ENCODE measurements at regions not wholly inside any gene's neighbourhood (a gene's known extent, or its start where the extent isn't known, plus 50 kb on each side); places are given as distances from the start of the nearest gene placed in this dataset.

DNA sequence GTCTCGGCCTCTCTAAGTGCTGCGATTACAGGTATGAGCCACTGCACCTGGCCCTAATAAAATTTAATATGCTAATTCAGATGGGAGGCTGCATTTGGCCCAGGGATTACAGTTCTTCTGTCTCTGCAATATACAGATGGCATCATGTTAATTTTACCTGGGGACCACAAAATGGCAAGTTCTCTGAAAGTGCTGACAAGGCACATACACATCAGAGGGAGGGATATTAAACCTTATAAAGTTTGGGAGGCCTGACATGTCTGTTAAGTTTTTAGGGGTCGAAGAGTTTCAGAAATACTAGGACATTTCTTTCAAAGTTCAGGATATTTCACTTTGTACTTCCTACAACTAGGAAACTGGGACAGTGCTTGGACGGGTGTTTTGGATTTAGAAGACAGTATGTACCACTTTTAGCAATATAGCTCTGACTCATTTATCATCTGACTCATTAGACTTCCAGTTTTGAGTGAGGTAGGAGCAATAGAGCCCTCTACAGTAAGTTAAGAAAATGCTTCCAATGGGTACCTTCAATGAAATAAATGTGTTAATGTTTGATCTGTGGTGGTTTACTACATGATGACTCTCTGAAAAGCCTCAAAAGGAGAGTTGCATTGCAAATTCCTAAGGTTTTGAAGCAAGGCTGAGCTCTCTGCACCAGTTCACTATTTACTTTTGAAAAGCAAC lies 981.0 kb upstream of the HS3ST1 start:
- Histone ChIP-seq H3K36me3 (ENCODE audit: control insufficient read depth in 4 of 4, insufficient read depth in 3 of 4, low read depth in 1 of 4, low read length in 3 of 4) (no peaks in the 10 kb centered on the region), H3K4me1 (ENCODE audit: control insufficient read depth in 4 of 4, insufficient read depth in 4 of 4, low read length in 3 of 4) (no peaks in the 10 kb centered on the region), H3K9me3 (ENCODE audit: control insufficient read depth in 4 of 4, low read length in 3 of 4) (no peaks in the 10 kb centered on the region), H3K27ac (ENCODE audit: low read depth in 1 of 2, low read length in 2 of 2) (no peak overlapping the region), H3K27me3 (ENCODE audit: control insufficient read depth in 4 of 4, insufficient read depth in 4 of 4, low read length in 3 of 4) (no peaks in the 10 kb centered on the region), H3K4me3 (ENCODE audit: low read depth in 1 of 3, low read length in 3 of 3) (no peak overlapping the region), H3K9ac (ENCODE audit: low read depth in 1 of 2, low read length in 2 of 2) (no peak overlapping the region)
- TF ChIP-seq TAF1 (conservative IDR thresholded peaks at IDR 0.05) (no peak), GABPA (IDR thresholded peaks at IDR 0.05 in 1 of 2, conservative IDR thresholded peaks at IDR 0.05 in 1 of 2) (no peak), EGR1 (IDR thresholded peaks at IDR 0.05; ENCODE audit: low read depth in 2 of 2) (no peak), RAD21 (IDR thresholded peaks at IDR 0.05) (no peak), SP1 (IDR thresholded peaks at IDR 0.05) (no peak), RXRA (IDR thresholded peaks at IDR 0.05) (no peak), JUND (IDR thresholded peaks at IDR 0.05) (no peak), HNF4G (IDR thresholded peaks at IDR 0.05) (no peak), HNF4A (conservative IDR thresholded peaks at IDR 0.05) (no peak)
- TF ChIP-seq, protein P1, sequence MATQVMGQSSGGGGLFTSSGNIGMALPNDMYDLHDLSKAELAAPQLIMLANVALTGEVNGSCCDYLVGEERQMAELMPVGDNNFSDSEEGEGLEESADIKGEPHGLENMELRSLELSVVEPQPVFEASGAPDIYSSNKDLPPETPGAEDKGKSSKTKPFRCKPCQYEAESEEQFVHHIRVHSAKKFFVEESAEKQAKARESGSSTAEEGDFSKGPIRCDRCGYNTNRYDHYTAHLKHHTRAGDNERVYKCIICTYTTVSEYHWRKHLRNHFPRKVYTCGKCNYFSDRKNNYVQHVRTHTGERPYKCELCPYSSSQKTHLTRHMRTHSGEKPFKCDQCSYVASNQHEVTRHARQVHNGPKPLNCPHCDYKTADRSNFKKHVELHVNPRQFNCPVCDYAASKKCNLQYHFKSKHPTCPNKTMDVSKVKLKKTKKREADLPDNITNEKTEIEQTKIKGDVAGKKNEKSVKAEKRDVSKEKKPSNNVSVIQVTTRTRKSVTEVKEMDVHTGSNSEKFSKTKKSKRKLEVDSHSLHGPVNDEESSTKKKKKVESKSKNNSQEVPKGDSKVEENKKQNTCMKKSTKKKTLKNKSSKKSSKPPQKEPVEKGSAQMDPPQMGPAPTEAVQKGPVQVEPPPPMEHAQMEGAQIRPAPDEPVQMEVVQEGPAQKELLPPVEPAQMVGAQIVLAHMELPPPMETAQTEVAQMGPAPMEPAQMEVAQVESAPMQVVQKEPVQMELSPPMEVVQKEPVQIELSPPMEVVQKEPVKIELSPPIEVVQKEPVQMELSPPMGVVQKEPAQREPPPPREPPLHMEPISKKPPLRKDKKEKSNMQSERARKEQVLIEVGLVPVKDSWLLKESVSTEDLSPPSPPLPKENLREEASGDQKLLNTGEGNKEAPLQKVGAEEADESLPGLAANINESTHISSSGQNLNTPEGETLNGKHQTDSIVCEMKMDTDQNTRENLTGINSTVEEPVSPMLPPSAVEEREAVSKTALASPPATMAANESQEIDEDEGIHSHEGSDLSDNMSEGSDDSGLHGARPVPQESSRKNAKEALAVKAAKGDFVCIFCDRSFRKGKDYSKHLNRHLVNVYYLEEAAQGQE (IDR thresholded peaks at IDR 0.05): no peak
- TF ChIP-seq, protein P2, sequence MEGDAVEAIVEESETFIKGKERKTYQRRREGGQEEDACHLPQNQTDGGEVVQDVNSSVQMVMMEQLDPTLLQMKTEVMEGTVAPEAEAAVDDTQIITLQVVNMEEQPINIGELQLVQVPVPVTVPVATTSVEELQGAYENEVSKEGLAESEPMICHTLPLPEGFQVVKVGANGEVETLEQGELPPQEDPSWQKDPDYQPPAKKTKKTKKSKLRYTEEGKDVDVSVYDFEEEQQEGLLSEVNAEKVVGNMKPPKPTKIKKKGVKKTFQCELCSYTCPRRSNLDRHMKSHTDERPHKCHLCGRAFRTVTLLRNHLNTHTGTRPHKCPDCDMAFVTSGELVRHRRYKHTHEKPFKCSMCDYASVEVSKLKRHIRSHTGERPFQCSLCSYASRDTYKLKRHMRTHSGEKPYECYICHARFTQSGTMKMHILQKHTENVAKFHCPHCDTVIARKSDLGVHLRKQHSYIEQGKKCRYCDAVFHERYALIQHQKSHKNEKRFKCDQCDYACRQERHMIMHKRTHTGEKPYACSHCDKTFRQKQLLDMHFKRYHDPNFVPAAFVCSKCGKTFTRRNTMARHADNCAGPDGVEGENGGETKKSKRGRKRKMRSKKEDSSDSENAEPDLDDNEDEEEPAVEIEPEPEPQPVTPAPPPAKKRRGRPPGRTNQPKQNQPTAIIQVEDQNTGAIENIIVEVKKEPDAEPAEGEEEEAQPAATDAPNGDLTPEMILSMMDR (IDR thresholded peaks at IDR 0.05; ENCODE audit: low read depth, low read length, missing input control): no peak
- TF ChIP-seq, protein P3, sequence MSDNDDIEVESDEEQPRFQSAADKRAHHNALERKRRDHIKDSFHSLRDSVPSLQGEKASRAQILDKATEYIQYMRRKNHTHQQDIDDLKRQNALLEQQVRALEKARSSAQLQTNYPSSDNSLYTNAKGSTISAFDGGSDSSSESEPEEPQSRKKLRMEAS (IDR thresholded peaks at IDR 0.05): no peak
- DNase-seq (ENCODE audit: low spot score): no peak
- WGBS: 63% methylated on average over 4 of the region's 4 CpGs

DNA sequence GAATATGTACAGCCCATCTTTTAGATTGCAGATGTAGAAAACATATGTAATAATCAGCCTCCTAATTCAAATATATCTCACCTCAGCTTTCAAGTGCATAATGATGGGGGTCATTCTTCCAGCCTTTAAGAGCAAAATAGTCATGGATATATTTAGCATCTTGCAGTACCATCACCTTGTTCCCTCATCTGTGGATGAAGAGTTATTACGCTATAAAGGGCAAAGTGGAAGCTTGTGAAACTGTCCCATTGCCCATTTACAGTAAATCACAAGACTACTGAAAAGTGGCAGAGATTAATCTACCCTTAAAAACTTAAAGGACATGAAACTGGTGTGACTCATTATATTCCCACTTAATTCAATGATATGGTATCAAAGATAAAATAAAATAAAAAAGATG lies 979.7 kb upstream of the HS3ST1 start:
- no peak overlapping the region for H3K27ac ChIP-seq (ENCODE audit: low read depth in 1 of 2, low read length in 2 of 2)
- no peak overlapping the region for H3K9ac ChIP-seq (ENCODE audit: low read depth in 1 of 2, low read length in 2 of 2)
- H3K9me3 ChIP-seq (ENCODE audit: control insufficient read depth in 4 of 4, low read length in 3 of 4): no peaks in the 10 kb centered on the region
- H3K27me3 ChIP-seq (ENCODE audit: control insufficient read depth in 4 of 4, insufficient read depth in 4 of 4, low read length in 3 of 4): no peaks in the 10 kb centered on the region
- no peak for DNase-seq (ENCODE audit: low spot score)
- WGBS: 87% methylated on average over 1 of the region's 1 CpG
- TF ChIP-seq TAF1 (conservative IDR thresholded peaks at IDR 0.05) (no peak), NR2F2 (IDR thresholded peaks at IDR 0.05) (no peak)
- H3K4me1 ChIP-seq (ENCODE audit: control insufficient read depth in 4 of 4, insufficient read depth in 4 of 4, low read length in 3 of 4): no peaks in the 10 kb centered on the region
- no peak overlapping the region for H3K4me3 ChIP-seq (ENCODE audit: low read depth in 1 of 3, low read length in 3 of 3)
- no peaks in the 10 kb centered on the region for H3K36me3 ChIP-seq (ENCODE audit: control insufficient read depth in 4 of 4, insufficient read depth in 3 of 4, low read depth in 1 of 4, low read length in 3 of 4)
